Natural killer cell (primary cell): ENCODE measurements at regions not wholly inside any gene's neighbourhood (a gene's known extent, or its start where the extent isn't known, plus 50 kb on each side); places are given as distances from the start of the nearest gene placed in this dataset.

Experiments used
- ATAC-seq, 3 donors: fragments of 150-1000 bp in 2 of 3; fragments of 200-7000 bp in 1 of 3; cut with Tn5 transposase; 1 replicate in 1 of 3; 2 replicates in 2 of 3; pipeline ENCODE4 v1.10.0; 2021; ENCODE audit warnings: mild to moderate bottlenecking in 2 of 3, moderate library complexity in 2 of 3
- DNase-seq, 2 donors: peaks; one replicate each; pipeline versions ENCODE4 v3.0.0 to v3.0.0-alpha.2; 2013 to 2021; ENCODE audit warnings: mixed read lengths in 1 of 2
- H3K27ac ChIP-seq: one replicate; pipeline ENCODE4 v1.5.1; 2013; ENCODE audit warnings: mild to moderate bottlenecking, low read length
- H3K27me3 ChIP-seq: one replicate; pipeline ENCODE4 v1.6.1; 2013; ENCODE audit warnings: low read length; ENCODE audit not compliant: control insufficient read depth, insufficient read depth
- H3K36me3 ChIP-seq: one replicate; pipeline ENCODE4 v1.6.1; 2013; ENCODE audit warnings: low read length; ENCODE audit not compliant: control insufficient read depth, insufficient read depth
- H3K4me1 ChIP-seq: one replicate; pipeline ENCODE4 v1.6.1; 2013; ENCODE audit warnings: low read length; ENCODE audit not compliant: control insufficient read depth, insufficient read depth
- H3K4me3 ChIP-seq: one replicate; pipeline ENCODE4 v1.5.1; 2013; ENCODE audit warnings: low read length
- H3K9me3 ChIP-seq: one replicate; pipeline ENCODE4 v1.6.1; 2013; ENCODE audit warnings: low read length; ENCODE audit not compliant: control insufficient read depth, insufficient read depth
- H3K27ac Mint-ChIP-seq, 2 donors: one replicate each; pipeline ENCODE4 v1.8.0; 2022; ENCODE audit warnings: mild to moderate bottlenecking in 2 of 2, mixed read lengths in 2 of 2, moderate library complexity in 1 of 2
- H3K27me3 Mint-ChIP-seq, 2 donors: one replicate each; pipeline ENCODE4 v1.8.0; 2022; ENCODE audit warnings: low read depth in 2 of 2, mixed read lengths in 2 of 2
- H3K36me3 Mint-ChIP-seq: one replicate; pipeline ENCODE4 v1.8.0; 2022; ENCODE audit warnings: mixed read lengths
- H3K4me1 Mint-ChIP-seq, 2 donors: one replicate each; pipeline ENCODE4 v1.8.0; 2022; ENCODE audit warnings: mixed read lengths in 2 of 2
- H3K4me3 Mint-ChIP-seq: one replicate; pipeline ENCODE4 v1.8.0; 2022; ENCODE audit warnings: mild to moderate bottlenecking, moderate library complexity, mixed read lengths
- H3K9me3 Mint-ChIP-seq, 2 donors: one replicate each; pipeline ENCODE4 v1.8.0; 2022; ENCODE audit warnings: mixed read lengths in 2 of 2
- CTCF ChIP-seq: fragments of 200-600 bp; IDR thresholded peaks from one replicate; pipeline ENCODE4 v1.8.0; 2022; ENCODE audit warnings: antibody characterized with exemption
- WGBS: methylation state at CpG from one replicate; pipeline ENCODE4 v1.1.7; 2013; ENCODE audit warnings: missing lambda C conversion rate; ENCODE audit not compliant: insufficient coverage; 5-methylcytosine and 5-hydroxymethylcytosine counted together
- intact Hi-C: fragments of 100-400 bp; cut with micrococcal nuclease; formaldehyde crosslinking; loops from one replicate; pipeline ENCODE4 v1.14.2; 2022

- no peaks in the 10 kb centered on the region for H3K36me3 ChIP-seq
- ATAC-seq (no peak), DNase-seq (no peak)
- Mint-ChIP-seq H3K4me3 (no peak overlapping the region), H3K4me1 (no peaks in the 10 kb centered on the region), H3K36me3 (no peaks in the 10 kb centered on the region), H3K9me3 (peaks cover 9 to 18% of the 10 kb centered on the region in 2 donors), H3K27ac (no peak overlapping the region), H3K27me3 (no peaks in the 10 kb centered on the region)
- no peak for TF ChIP-seq CTCF
- H3K4me3 ChIP-seq: no peak overlapping the region
- no peaks in the 10 kb centered on the region for H3K27me3 ChIP-seq
- H3K27ac ChIP-seq: no peak overlapping the region
- H3K4me1 ChIP-seq: no peaks in the 10 kb centered on the region
- H3K9me3 ChIP-seq: no peaks in the 10 kb centered on the region
- intact Hi-C loops: no loop called here
These were observed 1355.7 kb upstream of the FAM98A start for GRCh38 chr2:34954758-34955157.

- H3K9me3 Mint-ChIP-seq: peaks cover 9 to 23% of the 10 kb centered on the region in 2 donors
- no peaks in the 10 kb centered on the region for H3K27me3 Mint-ChIP-seq
- WGBS: 65% methylated on average over 2 of the region's 6 CpGs
- DNase-seq: no peak
- intact Hi-C loops: no loop called here
- no peak overlapping the region for H3K27ac Mint-ChIP-seq
- Histone ChIP-seq H3K4me3 (no peak overlapping the region), H3K27me3 (no peaks in the 10 kb centered on the region), H3K9me3 (no peaks in the 10 kb centered on the region), H3K27ac (no peak overlapping the region), H3K36me3 (no peaks in the 10 kb centered on the region), H3K4me1 (no peaks in the 10 kb centered on the region)
- ATAC-seq: no peak
- no peaks in the 10 kb centered on the region for H3K4me1 Mint-ChIP-seq
- no peak for TF ChIP-seq CTCF
- H3K4me3 Mint-ChIP-seq: no peak overlapping the region
- peaks cover 16% of the 10 kb centered on the region for H3K36me3 Mint-ChIP-seq
These were observed 1351.7 kb upstream of the FAM98A start for GRCh38 chr2:34950797-34951196.

GRCh38 chr2:34949316-34949715 is 1350.2 kb upstream of the FAM98A start:
- Mint-ChIP-seq H3K4me3 (no peak overlapping the region), H3K9me3 (peaks cover 12 to 23% of the 10 kb centered on the region in 2 donors), H3K36me3 (peaks cover 16% of the 10 kb centered on the region), H3K4me1 (no peaks in the 10 kb centered on the region), H3K27me3 (no peaks in the 10 kb centered on the region), H3K27ac (no peak overlapping the region)
- no peaks in the 10 kb centered on the region for H3K4me1 ChIP-seq
- H3K27me3 ChIP-seq: no peaks in the 10 kb centered on the region
- no peaks in the 10 kb centered on the region for H3K9me3 ChIP-seq
- no peak overlapping the region for H3K27ac ChIP-seq
- intact Hi-C loops: no loop called here
- no CpG with 5 or more reads among the region's 1 CpG for WGBS
- H3K36me3 ChIP-seq: no peaks in the 10 kb centered on the region
- DNase-seq (no peak), ATAC-seq (no peak)
- TF ChIP-seq CTCF: no peak
- no peak overlapping the region for H3K4me3 ChIP-seq

- Mint-ChIP-seq H3K4me3 (no peak overlapping the region), H3K4me1 (no peaks in the 10 kb centered on the region), H3K36me3 (no peaks in the 10 kb centered on the region), H3K27ac (no peak overlapping the region), H3K27me3 (no peaks in the 10 kb centered on the region), H3K9me3 (peaks cover 8 to 16% of the 10 kb centered on the region in 2 donors)
- DNase-seq (no peak), ATAC-seq (no peak)
- 85% methylated on average over 7 of the region's 7 CpGs for WGBS
- intact Hi-C loops: no loop called here
- TF ChIP-seq CTCF: no peak
- no peak overlapping the region for H3K4me3 ChIP-seq
- no peaks in the 10 kb centered on the region for H3K27me3 ChIP-seq
- H3K27ac ChIP-seq: no peak overlapping the region
- H3K4me1 ChIP-seq: no peaks in the 10 kb centered on the region
- H3K9me3 ChIP-seq: peaks cover 7% of the 10 kb centered on the region
- no peaks in the 10 kb centered on the region for H3K36me3 ChIP-seq
These were observed 1337.0 kb upstream of the FAM98A start for GRCh38 chr2:34936089-34936488.
